IMR-90 (cell line): ENCODE measurements at regions not wholly inside any gene's neighbourhood (a gene's known extent, or its start where the extent isn't known, plus 50 kb on each side); places are given as distances from the start of the nearest gene placed in this dataset.

ENCODE experiments used
- ATAC-seq: fragments of 200-7000 bp; cut with Tn5 transposase; 2 replicates; pipeline ENCODE4 v1.9.1; 2020; ENCODE audit warnings: low read depth, mild to moderate bottlenecking, moderate library complexity
- BruUV-seq: library from RNA; stranded (reverse); fragments of 400-500 nt; replicated peaks from 2 replicates; lab custom pipeline; 2021; lab: Mats Ljungman, UMichigan
- CTCF ChIA-PET: fragments of 300-600 bp; formaldehyde crosslinking; extraction: SDS; loops from one replicate; lab custom pipeline; 2021; ENCODE audit warnings: antibody characterized with exemption; lab: Yijun Ruan, JAX
- POLR2A ChIA-PET: fragments of 300-600 bp; sonication (Branson Sonifier 250); formaldehyde crosslinking; loops from one replicate; lab custom pipeline; 2022; ENCODE audit warnings: antibody characterized with exemption; ENCODE audit not compliant: unreplicated experiment; lab: Charles Lee
- DNase-seq: peaks from one replicate; pipeline ENCODE4 v3.0.0; 2013
- H2AFZ ChIP-seq: replicated peaks from 2 replicates; pipeline ENCODE3; 2013; ENCODE audit warnings: low read length, mild to moderate bottlenecking; ENCODE audit not compliant: poor library complexity
- H2AK5ac ChIP-seq: 2 replicates; pipeline ENCODE4 v1.6.1; 2013; ENCODE audit warnings: low read depth, low read length, inconsistent platforms
- H2AK9ac ChIP-seq: replicated peaks from 2 replicates; pipeline ENCODE3; 2013; ENCODE audit warnings: mild to moderate bottlenecking, low read depth, low read length, moderate library complexity; ENCODE audit not compliant: poor library complexity
- H2BK120ac ChIP-seq: 2 replicates; pipeline ENCODE4 v1.6.1; 2013; ENCODE audit warnings: low read depth, low read length, inconsistent platforms
- H2BK15ac ChIP-seq: 3 replicates; pipeline ENCODE4 v1.6.1; 2013; ENCODE audit warnings: low read depth, low read length, inconsistent platforms
- H2BK20ac ChIP-seq: 2 replicates; pipeline ENCODE4 v1.6.1; 2013; ENCODE audit warnings: low read depth, mild to moderate bottlenecking, inconsistent platforms, low read length, moderate library complexity
- H2BK5ac ChIP-seq: 2 replicates; pipeline ENCODE4 v1.6.1; 2013; ENCODE audit warnings: mild to moderate bottlenecking, low read depth, low read length, inconsistent platforms; ENCODE audit not compliant: poor library complexity, severe bottlenecking
- H3K14ac ChIP-seq: replicated peaks from 2 replicates; pipeline ENCODE4 v1.6.1; 2013; ENCODE audit warnings: low read depth, low read length, inconsistent platforms
- H3K18ac ChIP-seq: 2 replicates; pipeline ENCODE4 v1.6.1; 2013; ENCODE audit warnings: low read depth, low read length, control low read depth
- H3K23ac ChIP-seq: 2 replicates; pipeline ENCODE4 v1.6.1; 2013; ENCODE audit warnings: low read depth, low read length, inconsistent platforms
- H3K27ac ChIP-seq: 2 replicates; pipeline ENCODE4 v1.5.1; 2013; ENCODE audit warnings: mild to moderate bottlenecking, control low read depth, low read length; ENCODE audit not compliant: insufficient read depth
- H3K27me3 ChIP-seq: 2 replicates; pipeline ENCODE4 v1.6.1; 2013; ENCODE audit warnings: low read length; ENCODE audit not compliant: control insufficient read depth, insufficient read depth
- H3K36me3 ChIP-seq: 2 replicates; pipeline ENCODE4 v1.6.1; 2013; ENCODE audit warnings: low read length, mixed read lengths; ENCODE audit not compliant: control insufficient read depth, insufficient read depth
- H3K4ac ChIP-seq: 2 replicates; pipeline ENCODE4 v1.6.1; 2013; ENCODE audit warnings: low read depth, low read length, inconsistent platforms
- H3K4me1 ChIP-seq: 2 replicates; pipeline ENCODE4 v1.6.1; 2013; ENCODE audit warnings: low read length, mixed read lengths; ENCODE audit not compliant: control insufficient read depth, insufficient read depth
- H3K4me2 ChIP-seq: 2 replicates; pipeline ENCODE4 v1.6.1; 2013; ENCODE audit warnings: low read depth, mild to moderate bottlenecking, control low read depth, low read length, moderate library complexity
- H3K4me3 ChIP-seq: 2 replicates; pipeline ENCODE4 v1.5.1; 2013; ENCODE audit warnings: low read depth, mild to moderate bottlenecking, control low read depth, low read length, moderate library complexity; ENCODE audit not compliant: insufficient read depth
- H3K56ac ChIP-seq: 2 replicates; pipeline ENCODE4 v1.6.1; 2013; ENCODE audit warnings: low read length, inconsistent platforms; ENCODE audit not compliant: insufficient read depth; ENCODE audit errors: extremely low read depth
- H3K79me1 ChIP-seq, 2 experiments: 2 replicates each; pipeline ENCODE4 v1.6.1; 2013; ENCODE audit warnings: low read length in 2 of 2, inconsistent platforms in 1 of 2, low read depth in 1 of 2
- H3K9ac ChIP-seq: 2 replicates; pipeline ENCODE4 v1.6.1; 2013; ENCODE audit warnings: low read depth, low read length, control low read depth
- H3K9me1 ChIP-seq: 2 replicates; pipeline ENCODE4 v1.6.1; 2013; ENCODE audit warnings: low read length, inconsistent platforms; ENCODE audit not compliant: insufficient read depth
- H3K9me3 ChIP-seq: 2 replicates; pipeline ENCODE4 v1.6.1; 2013; ENCODE audit warnings: low read length; ENCODE audit not compliant: control insufficient read depth, insufficient read depth
- H4K20me1 ChIP-seq: 2 replicates; pipeline ENCODE4 v1.6.1; 2013; ENCODE audit warnings: low read length, inconsistent platforms; ENCODE audit not compliant: insufficient read depth
- H4K5ac ChIP-seq: 2 replicates; pipeline ENCODE4 v1.6.1; 2013; ENCODE audit warnings: mild to moderate bottlenecking, low read depth, low read length, control low read depth
- H4K8ac ChIP-seq, 2 experiments: 2 replicates each; pipeline ENCODE4 v1.6.1; 2013; ENCODE audit warnings: low read depth in 2 of 2, low read length in 2 of 2, control low read depth in 1 of 2, inconsistent platforms in 1 of 2
- H4K91ac ChIP-seq: 2 replicates; pipeline ENCODE4 v1.6.1; 2013; ENCODE audit warnings: low read depth, low read length, inconsistent platforms; ENCODE audit not compliant: insufficient read depth
- BHLHE40 ChIP-seq: fragments of 150-350 bp; IDR thresholded peaks from 2 replicates; pipeline ENCODE4 v1.6.1; 2016; ENCODE audit warnings: mild to moderate bottlenecking, low read depth, low read length
- CEBPB ChIP-seq: IDR thresholded peaks from 2 replicates; pipeline ENCODE4 v1.6.1; 2012; ENCODE audit warnings: low read depth, low read length, improper control_type of control experiment
- CHD1 ChIP-seq: IDR thresholded peaks from 2 replicates; pipeline ENCODE4 v1.6.1; 2012; ENCODE audit warnings: low read depth, low read length, improper control_type of control experiment
- CTCF ChIP-seq: conservative IDR thresholded peaks from 2 replicates; pipeline ENCODE4 v1.5.1; 2012; ENCODE audit warnings: mild to moderate bottlenecking, low read depth, low read length, improper control_type of control experiment
- ELK1 ChIP-seq: fragments of 150-350 bp; IDR thresholded peaks from 2 replicates; pipeline ENCODE4 v1.6.1; 2016; ENCODE audit warnings: low read depth, mild to moderate bottlenecking, low read length, moderate library complexity, borderline replicate concordance
- FOS ChIP-seq: fragments of 150-350 bp; IDR thresholded peaks from 2 replicates; pipeline ENCODE4 v1.6.1; 2016; ENCODE audit warnings: low read depth, low read length
- MAFK ChIP-seq: IDR thresholded peaks from 2 replicates; pipeline ENCODE4 v1.6.1; 2012; ENCODE audit warnings: low read depth, low read length, improper control_type of control experiment
- MXI1 ChIP-seq: IDR thresholded peaks from 2 replicates; pipeline ENCODE4 v1.6.1; 2012; ENCODE audit warnings: low read depth, mild to moderate bottlenecking, low read length, moderate library complexity, borderline replicate concordance
- NFE2L2 ChIP-seq: fragments of 150-350 bp; IDR thresholded peaks from 2 replicates; pipeline ENCODE4 v1.6.1; 2016; ENCODE audit warnings: low read depth, mild to moderate bottlenecking, low read length
- POLR2A ChIP-seq: IDR thresholded peaks from 2 replicates; pipeline ENCODE4 v1.6.1; 2012; ENCODE audit warnings: mild to moderate bottlenecking, low read depth, low read length
- RAD21 ChIP-seq: IDR thresholded peaks from 2 replicates; pipeline ENCODE4 v1.6.1; 2012; ENCODE audit warnings: low read length, improper control_type of control experiment
- RCOR1 ChIP-seq: IDR thresholded peaks from 2 replicates; pipeline ENCODE4 v1.6.1; 2012; ENCODE audit warnings: mild to moderate bottlenecking, low read length, improper control_type of control experiment; ENCODE audit not compliant: insufficient replicate concordance
- RFX5 ChIP-seq: IDR thresholded peaks from 2 replicates; pipeline ENCODE4 v1.8.0; 2012; ENCODE audit warnings: low read depth, mild to moderate bottlenecking, low read length, moderate library complexity
- SMC3 ChIP-seq: fragments of 150-350 bp; IDR thresholded peaks from 2 replicates; pipeline ENCODE4 v1.6.1; 2016; ENCODE audit warnings: low read depth, mild to moderate bottlenecking, antibody characterized with exemption, low read length, moderate library complexity
- USF2 ChIP-seq: fragments of 150-350 bp; IDR thresholded peaks from 2 replicates; pipeline ENCODE4 v1.6.1; 2017; ENCODE audit warnings: mild to moderate bottlenecking, antibody characterized with exemption, low read length, low read depth
- dilution Hi-C: fragments of 300-500 bp; cut with HindIII; formaldehyde crosslinking; loops from one replicate; pipeline ENCODE4 v1.14.3; 2018; ENCODE audit warnings: low sequenced_read_pairs; ENCODE audit not compliant: unreplicated experiment
- in situ Hi-C: fragments of 300-500 bp; cut with MboI; formaldehyde crosslinking; loops from 3 replicates; pipeline ENCODE4 v1.14.3; 2019; ENCODE audit warnings: low sequenced_read_pairs, inconsistent platforms, mixed read lengths
- intact Hi-C: fragments of 100-400 bp; cut with micrococcal nuclease; formaldehyde crosslinking; loops from 2 replicates; pipeline ENCODE4 v1.10.0; 2022

- no TSS peak for BruUV-seq
- Histone ChIP-seq H2AK9ac (no peak overlapping the region), H3K18ac (peak overlapping the region; percentile 91), H2BK120ac (peak overlapping the region; percentile 55), H4K91ac (peak overlapping the region; percentile 91), H4K20me1 (no peaks in the 10 kb centered on the region), H2AK5ac (no peak overlapping the region), H2BK15ac (peak overlapping the region; percentile 12; the same call in 1 of the 3 replicates), H3K79me1 (no peaks in the 10 kb centered on the region), H3K9ac (peak overlapping the region; percentile 24; the same call in 1 of the 2 replicates), H3K4ac (peak overlapping the region; percentile 48), H3K27ac (peak overlapping the region; percentile 75; the same call in 1 of the 2 replicates), H3K56ac (no peak overlapping the region), H3K23ac (no peak overlapping the region; the same call in 1 of the 2 replicates), H3K36me3 (no peaks in the 10 kb centered on the region), H3K4me2 (no peak overlapping the region), H4K8ac (peak overlapping the region; percentile 62 to 69; a peak in 3 of 4 replicates), H3K4me3 (no peak overlapping the region), H2BK20ac (peak overlapping the region; percentile 52; the same call in 1 of the 2 replicates), H3K27me3 (no peaks in the 10 kb centered on the region), H3K9me1 (peaks cover 11% of the 10 kb centered on the region), H3K9me3 (no peaks in the 10 kb centered on the region), H2BK5ac (no peak overlapping the region), H4K5ac (peak overlapping the region; percentile 30; the same call in 1 of the 2 replicates), H2AFZ (no peak overlapping the region), H3K14ac (no peak overlapping the region; the same call in 1 of the 2 replicates), H3K4me1 (peaks cover 26% of the 10 kb centered on the region)
- peak; percentile 32 for ATAC-seq
- intact Hi-C loops (no loop called here), in situ Hi-C loops (no loop called here), dilution Hi-C loops (no loop called here)
- CTCF ChIA-PET, result no interaction called here
- POLR2A ChIA-PET, result no interaction called here
- TF ChIP-seq NFE2L2, result no peak
- TF ChIP-seq CHD1, result no peak
- no peak for TF ChIP-seq RCOR1
- no peak for TF ChIP-seq MAFK
- TF ChIP-seq BHLHE40, result no peak
- no peak for TF ChIP-seq FOS
- TF ChIP-seq SMC3, result no peak
- no peak for TF ChIP-seq MXI1
- TF ChIP-seq POLR2A, result no peak
- TF ChIP-seq RAD21, result no peak
- TF ChIP-seq RFX5, result no peak
- no peak for TF ChIP-seq ELK1
- no peak for TF ChIP-seq USF2
- TF ChIP-seq CTCF, result no peak
- no peak for TF ChIP-seq CEBPB
- peak; percentile 49 for DNase-seq
These were observed 144.2 kb upstream of the PKDCC start for GRCh38 chr2:41903474-41904135.
